SK-N-SH (cell line): ENCODE measurements at regions not wholly inside any gene's neighbourhood (a gene's known extent, or its start where the extent isn't known, plus 50 kb on each side); places are given as distances from the start of the nearest gene placed in this dataset.

Source experiments
- CTCF ChIA-PET: fragments of 300-600, 350-600 bp; formaldehyde crosslinking; extraction: SDS; loops from one replicate; lab custom pipeline; 2021; lab: Yijun Ruan, JAX
- POLR2A ChIA-PET: fragments of 350-600 bp; sonication (Branson Sonifier 250); formaldehyde crosslinking; extraction: SDS; loops from one replicate; lab custom pipeline; 2020; ENCODE audit warnings: antibody characterized with exemption, inconsistent platforms; lab: Yijun Ruan, JAX
- DNase-seq: peaks from one replicate; pipeline ENCODE4 v3.0.0; 2012
- H2AFZ ChIP-seq: fragments of 200-600 bp; sonication (generic); 2 replicates; pipeline ENCODE4 v1.8.1; 2016; ENCODE audit warnings: antibody characterized with exemption, mild to moderate bottlenecking, low read depth
- H3F3A ChIP-seq: fragments of 200-600 bp; sonication (generic); replicated peaks from 2 replicates; pipeline ENCODE3; 2016; ENCODE audit warnings: antibody characterized with exemption, mild to moderate bottlenecking; ENCODE audit not compliant: insufficient read depth
- H3K27ac ChIP-seq, 2 experiments: fragments of 200-500 bp in 1 of 2; fragments of 200-600 bp in 1 of 2; sonication (Bioruptor generic) in 1 of 2; sonication (generic), shearing (Covaris generic) in 1 of 2; 2 replicates each; pipeline versions ENCODE4 v1.5.1 to v1.6.1; 2014 to 2016; ENCODE audit warnings: low read depth in 2 of 2, inconsistent platforms in 1 of 2, low read length in 1 of 2, mild to moderate bottlenecking in 1 of 2, mixed read lengths in 1 of 2
- H3K27me3 ChIP-seq: fragments of 200-600 bp; sonication (generic), shearing (Covaris generic); 2 replicates; pipeline ENCODE4 v1.6.1; 2016; ENCODE audit warnings: mixed run types; ENCODE audit not compliant: insufficient read depth
- H3K36me3 ChIP-seq, 2 experiments: fragments of 200-500 bp in 1 of 2; fragments of 200-600 bp in 1 of 2; sonication (Bioruptor generic) in 1 of 2; sonication (generic) in 1 of 2; replicated peaks in 1 of 2; 2 replicates each; pipeline versions ENCODE3 to v1.5.1; 2014 to 2016; ENCODE audit warnings: low read length in 1 of 2, mild to moderate bottlenecking in 1 of 2; ENCODE audit not compliant: insufficient read depth in 2 of 2, control insufficient read depth in 1 of 2
- H3K4me1 ChIP-seq, 2 experiments: fragments of 200-500 bp in 1 of 2; fragments of 200-600 bp in 1 of 2; sonication (Bioruptor generic) in 1 of 2; sonication (generic), shearing (Covaris generic) in 1 of 2; 2 replicates each; pipeline versions ENCODE4 v1.5.1 to v1.6.1; 2014 to 2016; ENCODE audit warnings: low read depth in 1 of 2, low read length in 1 of 2, mixed run types in 1 of 2; ENCODE audit not compliant: insufficient read depth in 2 of 2, control insufficient read depth in 1 of 2
- H3K4me2 ChIP-seq: fragments of 200-600 bp; sonication (generic), shearing (Covaris generic); 2 replicates; pipeline ENCODE4 v1.6.1; 2017; ENCODE audit warnings: mixed run types
- H3K4me3 ChIP-seq, 2 experiments: fragments of 200-500 bp in 1 of 2; fragments of 200-600 bp in 1 of 2; sonication (Bioruptor generic) in 1 of 2; sonication (generic), shearing (Covaris generic) in 1 of 2; 2 replicates each; pipeline versions ENCODE4 v1.5.1 to v1.8.1; 2014 to 2016; ENCODE audit warnings: low read depth in 2 of 2, inconsistent platforms in 1 of 2, low read length in 1 of 2, mild to moderate bottlenecking in 1 of 2, mixed read lengths in 1 of 2, moderate library complexity in 1 of 2
- H3K79me2 ChIP-seq: fragments of 200-600 bp; sonication (generic); 2 replicates; pipeline ENCODE4 v1.8.1; 2017; ENCODE audit warnings: mild to moderate bottlenecking; ENCODE audit not compliant: insufficient read depth
- H3K9ac ChIP-seq: fragments of 200-600 bp; sonication (generic); 2 replicates; pipeline ENCODE4 v1.6.1; 2017; ENCODE audit warnings: mixed run types
- H3K9me2 ChIP-seq: fragments of 200-600 bp; sonication (generic); 2 replicates; pipeline ENCODE4 v1.6.1; 2017; ENCODE audit warnings: mixed run types
- H3K9me3 ChIP-seq: fragments of 200-600 bp; sonication (generic); 2 replicates; pipeline ENCODE4 v1.6.1; 2017; ENCODE audit warnings: mixed run types, mild to moderate bottlenecking, moderate library complexity
- H4K20me1 ChIP-seq: fragments of 200-600 bp; sonication (generic); 2 replicates; pipeline ENCODE4 v1.6.1; 2017; ENCODE audit warnings: mild to moderate bottlenecking, mixed run types; ENCODE audit not compliant: insufficient read depth
- FOSL2 ChIP-seq: IDR thresholded peaks from 2 replicates; pipeline ENCODE4 v1.4.0; 2012; ENCODE audit warnings: low read depth, mild to moderate bottlenecking, moderate library complexity, borderline replicate concordance
- JUND ChIP-seq: IDR thresholded peaks from 2 replicates; pipeline ENCODE4 v1.4.0; 2012
- MXI1 ChIP-seq: IDR thresholded peaks from 2 replicates; pipeline ENCODE4 v1.6.1; 2012; ENCODE audit warnings: mild to moderate bottlenecking, low read depth, low read length, improper control_type of control experiment
- NFIC ChIP-seq: IDR thresholded peaks from 2 replicates; pipeline ENCODE4 v1.4.0; 2012; ENCODE audit warnings: borderline replicate concordance
- TAF1 ChIP-seq: IDR thresholded peaks from 2 replicates; pipeline ENCODE4 v1.6.1; 2012; ENCODE audit warnings: low read depth, mild to moderate bottlenecking, low read length, moderate library complexity, borderline replicate concordance
- TCF12 ChIP-seq: IDR thresholded peaks from 2 replicates; pipeline ENCODE4 v1.4.0; 2012
- WGBS: methylation state at CpG from one replicate; pipeline ENCODE4 v1.1.6; 2017; ENCODE audit warnings: low lambda C conversion rate; 5-methylcytosine and 5-hydroxymethylcytosine counted together
- TF ChIP-seq, protein P1 (sequence below): IDR thresholded peaks from 2 replicates; pipeline ENCODE4 v1.6.1; 2012; ENCODE audit warnings: mild to moderate bottlenecking, low read depth, low read length, moderate library complexity

DNA sequence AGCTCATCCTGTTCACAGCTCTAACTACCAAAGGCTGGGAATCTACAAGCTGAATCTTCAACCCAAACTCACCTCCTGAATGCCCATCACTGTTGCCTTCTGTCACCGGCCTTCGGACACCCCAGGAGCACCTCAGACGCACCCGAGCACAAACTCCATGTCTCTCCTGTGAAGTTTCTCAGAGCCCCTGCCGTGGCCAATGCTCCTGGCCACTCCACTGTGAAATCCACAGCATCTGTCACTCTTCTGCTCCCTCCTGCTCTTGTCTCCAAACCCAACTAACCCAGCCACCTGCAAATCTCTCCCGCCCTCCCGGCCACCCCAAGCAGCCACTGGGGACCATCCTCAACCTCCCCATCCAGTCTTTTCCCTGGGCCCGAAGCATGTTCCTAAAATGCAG, 457.9 kb upstream of the SALL3 start:
- no peaks in the 10 kb centered on the region for H3K79me2 ChIP-seq
- H3K4me2 ChIP-seq: no peak overlapping the region
- ChIA-PET POLR2A (no interaction called here), CTCF (no interaction called here)
- no peak for DNase-seq
- H3K27ac ChIP-seq: no peak overlapping the region
- H3K36me3 ChIP-seq: no peaks in the 10 kb centered on the region
- no peak overlapping the region for H3K9ac ChIP-seq
- 3% methylated on average over 5 of the region's 8 CpGs for WGBS
- no peaks in the 10 kb centered on the region for H3K9me2 ChIP-seq
- H3K4me3 ChIP-seq: no peak overlapping the region
- H3K4me1 ChIP-seq: no peaks in the 10 kb centered on the region
- TF ChIP-seq, protein P1, sequence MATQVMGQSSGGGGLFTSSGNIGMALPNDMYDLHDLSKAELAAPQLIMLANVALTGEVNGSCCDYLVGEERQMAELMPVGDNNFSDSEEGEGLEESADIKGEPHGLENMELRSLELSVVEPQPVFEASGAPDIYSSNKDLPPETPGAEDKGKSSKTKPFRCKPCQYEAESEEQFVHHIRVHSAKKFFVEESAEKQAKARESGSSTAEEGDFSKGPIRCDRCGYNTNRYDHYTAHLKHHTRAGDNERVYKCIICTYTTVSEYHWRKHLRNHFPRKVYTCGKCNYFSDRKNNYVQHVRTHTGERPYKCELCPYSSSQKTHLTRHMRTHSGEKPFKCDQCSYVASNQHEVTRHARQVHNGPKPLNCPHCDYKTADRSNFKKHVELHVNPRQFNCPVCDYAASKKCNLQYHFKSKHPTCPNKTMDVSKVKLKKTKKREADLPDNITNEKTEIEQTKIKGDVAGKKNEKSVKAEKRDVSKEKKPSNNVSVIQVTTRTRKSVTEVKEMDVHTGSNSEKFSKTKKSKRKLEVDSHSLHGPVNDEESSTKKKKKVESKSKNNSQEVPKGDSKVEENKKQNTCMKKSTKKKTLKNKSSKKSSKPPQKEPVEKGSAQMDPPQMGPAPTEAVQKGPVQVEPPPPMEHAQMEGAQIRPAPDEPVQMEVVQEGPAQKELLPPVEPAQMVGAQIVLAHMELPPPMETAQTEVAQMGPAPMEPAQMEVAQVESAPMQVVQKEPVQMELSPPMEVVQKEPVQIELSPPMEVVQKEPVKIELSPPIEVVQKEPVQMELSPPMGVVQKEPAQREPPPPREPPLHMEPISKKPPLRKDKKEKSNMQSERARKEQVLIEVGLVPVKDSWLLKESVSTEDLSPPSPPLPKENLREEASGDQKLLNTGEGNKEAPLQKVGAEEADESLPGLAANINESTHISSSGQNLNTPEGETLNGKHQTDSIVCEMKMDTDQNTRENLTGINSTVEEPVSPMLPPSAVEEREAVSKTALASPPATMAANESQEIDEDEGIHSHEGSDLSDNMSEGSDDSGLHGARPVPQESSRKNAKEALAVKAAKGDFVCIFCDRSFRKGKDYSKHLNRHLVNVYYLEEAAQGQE: no peak
- H2AFZ ChIP-seq: no peak overlapping the region
- H3K27me3 ChIP-seq: peaks cover 24% of the 10 kb centered on the region
- H3K9me3 ChIP-seq: no peaks in the 10 kb centered on the region
- no peaks in the 10 kb centered on the region for H3F3A ChIP-seq
- H4K20me1 ChIP-seq: no peaks in the 10 kb centered on the region

DNA sequence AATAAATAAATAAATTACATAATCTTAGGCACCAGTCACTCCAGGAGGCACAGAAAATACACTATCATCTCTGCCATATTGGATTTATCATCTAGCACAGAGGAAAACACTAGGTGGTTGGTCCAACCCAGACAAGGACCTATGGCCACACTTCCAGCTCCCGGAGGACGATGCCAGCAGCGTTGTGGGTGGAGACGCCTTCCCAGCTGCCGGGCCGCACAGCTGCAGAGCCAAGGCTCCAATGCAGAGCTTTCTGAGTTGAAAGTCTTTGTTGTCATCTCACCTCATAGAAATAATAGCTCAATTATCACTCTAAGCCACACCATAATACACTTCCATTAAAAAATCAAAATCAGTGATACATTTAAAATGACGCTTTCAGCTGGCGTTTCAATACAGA, 457.1 kb upstream of the SALL3 start:
- no peak for DNase-seq
- Histone ChIP-seq H3K36me3 (no peaks in the 10 kb centered on the region), H3K79me2 (no peaks in the 10 kb centered on the region), H3K4me1 (no peaks in the 10 kb centered on the region), H3F3A (no peaks in the 10 kb centered on the region), H3K27me3 (peaks cover 26% of the 10 kb centered on the region), H3K9me3 (no peaks in the 10 kb centered on the region), H3K4me3 (no peak overlapping the region), H3K9ac (no peak overlapping the region), H3K4me2 (no peak overlapping the region), H4K20me1 (no peaks in the 10 kb centered on the region), H3K27ac (no peak overlapping the region), H2AFZ (no peak overlapping the region), H3K9me2 (no peaks in the 10 kb centered on the region)
- 25% methylated on average over 7 of the region's 8 CpGs for WGBS
- TF ChIP-seq, protein P1: no peak
- TF ChIP-seq NFIC (no peak), TCF12 (no peak), TAF1 (no peak), MXI1 (no peak), JUND (no peak), FOSL2 (no peak)
- ChIA-PET CTCF (no interaction called here), POLR2A (no interaction called here)
